ENCODE measurements at regions not wholly inside any gene's neighbourhood (a gene's known extent, or its start where the extent isn't known, plus 50 kb on each side); places are given as distances from the start of the nearest gene placed in this dataset.

GRCh38 chr7:22676385-22676784 is 50.6 kb upstream of the IL6 start:
- no peak overlapping the region for H3K27ac ChIP-seq (ENCODE audit: low read depth, low read length)
- WGBS, 3 donors: 83 to 95% (median 92%) methylated on average over 2 of the region's 2 CpGs

- H3K27ac ChIP-seq (ENCODE audit: low read depth, low read length): no peak overlapping the region
- 69 to 85% (median 73%) methylated on average over 2 of the region's 2 CpGs for WGBS, 3 donors
Observed at GRCh38 chr7:22675917-22676343, 51.1 kb upstream of the IL6 start.

- H3K27ac ChIP-seq (ENCODE audit: low read depth, low read length): no peak overlapping the region
- WGBS, 3 donors: 74 to 76% (median 76%) methylated on average over 5 of the region's 5 CpGs
Observed at GRCh38 chr7:22675421-22675820, 51.6 kb upstream of the IL6 start.

- 53 to 60% (median 59%) methylated on average over 6 of the region's 6 CpGs for WGBS, 3 donors
- H3K27ac ChIP-seq (ENCODE audit: low read depth, low read length): no peak overlapping the region
Observed at GRCh38 chr7:22672846-22673680, 53.9 kb upstream of the IL6 start.

GRCh38 chr7:22671177-22671879 is 55.7 kb upstream of the IL6 start:
- H3K27ac ChIP-seq (ENCODE audit: low read depth, low read length): no peak overlapping the region
- WGBS, 3 donors: 72 to 92% (median 90%) methylated on average over 5 of the region's 5 CpGs

GRCh38 chr7:22670422-22670815 is 56.6 kb upstream of the IL6 start:
- 84 to 89% (median 87%) methylated on average over 1 of the region's 1 CpG for WGBS, 3 donors
- H3K27ac ChIP-seq (ENCODE audit: low read depth, low read length): no peak overlapping the region

- H3K27ac ChIP-seq (ENCODE audit: low read depth, low read length): no peak overlapping the region
- 77 to 86% (median 86%) methylated on average over 5 of the region's 5 CpGs for whole genome bisulfite sequencing, 3 donors
Observed at GRCh38 chr7:22669692-22670421, 57.1 kb upstream of the IL6 start.

- 94 to 96% (median 94%) methylated on average over 3 of the region's 3 CpGs for WGBS, 3 donors
- no peak overlapping the region for H3K27ac ChIP-seq (ENCODE audit: low read depth, low read length)
Observed at GRCh38 chr7:22668971-22669401, 58.0 kb upstream of the IL6 start.

GRCh38 chr7:22667562-22668239 is 59.3 kb upstream of the IL6 start:
- WGBS, 3 donors: 57 to 74% (median 70%) methylated on average over 2 of the region's 2 CpGs
- no peak overlapping the region for H3K27ac ChIP-seq (ENCODE audit: low read depth, low read length)

GRCh38 chr7:22667187-22667561 is 59.8 kb upstream of the IL6 start:
- 92 to 95% (median 93%) methylated on average over 13 of the region's 13 CpGs for WGBS, 3 donors
- H3K27ac ChIP-seq (ENCODE audit: low read depth, low read length): no peak overlapping the region

GRCh38 chr7:22666732-22667131 is 60.3 kb upstream of the IL6 start:
- H3K27ac ChIP-seq (ENCODE audit: low read depth, low read length): no peak overlapping the region
- 58 to 65% (median 58%) methylated on average over 1 of the region's 1 CpG for WGBS, 3 donors

GRCh38 chr7:22665923-22666322 is 61.1 kb upstream of the IL6 start:
- H3K27ac ChIP-seq (ENCODE audit: low read depth, low read length): no peak overlapping the region
- 82 to 87% (median 85%) methylated on average over 7 of the region's 7 CpGs for WGBS, 3 donors

GRCh38 chr7:22664988-22665798 is 61.8 kb upstream of the IL6 start:
- 93 to 94% (median 94%) methylated on average over 53 to 54 of the region's 54 CpGs for WGBS, 3 donors

GRCh38 chr7:22663721-22664120 is 63.3 kb upstream of the IL6 start:
- WGBS, 3 donors: 79 to 84% (median 79%) methylated on average over 6 of the region's 6 CpGs
- no peak overlapping the region for H3K27ac ChIP-seq (ENCODE audit: low read depth, low read length)

More at GRCh38 chr7:22664988-22665798, 61.8 kb upstream of the IL6 start:
- H3K27ac ChIP-seq (ENCODE audit: low read depth, low read length): no peak overlapping the region

- WGBS, 3 donors: 50 to 72% (median 53%) methylated on average over 2 of the region's 2 CpGs
- H3K27ac ChIP-seq (ENCODE audit: low read depth, low read length): no peak overlapping the region
Observed at GRCh38 chr7:22663357-22663718, 63.7 kb upstream of the IL6 start.

- H3K27ac ChIP-seq (ENCODE audit: low read depth, low read length): no peak overlapping the region
- 76 to 82% (median 80%) methylated on average over 3 of the region's 3 CpGs for WGBS, 3 donors
Observed at GRCh38 chr7:22662556-22663356, 64.2 kb upstream of the IL6 start.

- no peak overlapping the region for H3K27ac ChIP-seq (ENCODE audit: low read depth, low read length)
Observed at GRCh38 chr7:22662036-22662435, 65.0 kb upstream of the IL6 start.

Measured in adipose tissue (tissue), 3 donors.